K562 (cell line): ENCODE measurements at regions not wholly inside any gene's neighbourhood (a gene's known extent, or its start where the extent isn't known, plus 50 kb on each side); places are given as distances from the start of the nearest gene placed in this dataset.

Experiments used
- CBX1 ChIP-seq: sonication (generic); IDR thresholded peaks from 2 replicates; pipeline ENCODE4 v1.6.1; 2016; ENCODE audit warnings: antibody characterized with exemption, low read depth, mild to moderate bottlenecking
- CREB1 ChIP-seq, 2 experiments: sonication (generic) in 1 of 2; formaldehyde crosslinking in 1 of 2; IDR thresholded peaks; 2 replicates each; pipeline versions ENCODE4 v1.6.1 to v1.8.0; 2012 to 2022; ENCODE audit warnings: inconsistent platforms in 1 of 2, mild to moderate bottlenecking in 1 of 2, missing genetic modification reagents in 1 of 2, moderate library complexity in 1 of 2
- CTCFL ChIP-seq: IDR thresholded peaks from 2 replicates; pipeline ENCODE4 v1.6.1; 2011; ENCODE audit warnings: borderline replicate concordance, low read depth, mild to moderate bottlenecking, moderate library complexity, low read length; ENCODE audit not compliant: insufficient read depth, poor library complexity, severe bottlenecking
- ERF ChIP-seq: fragments of 450-650 bp; formaldehyde crosslinking; IDR thresholded peaks from 2 replicates; pipeline ENCODE4 v1.4.0; 2020; ENCODE audit warnings: mild to moderate bottlenecking, mixed read lengths
- ZNF644 ChIP-seq: fragments of 200-800 bp; sonication (Bioruptor generic); IDR thresholded peaks from 2 replicates; pipeline ENCODE4 v1.6.1; 2016; ENCODE audit warnings: low read depth, missing genetic modification characterization, missing compliant biosample characterization
- TF ChIP-seq, protein P1 (sequence below): fragments of 200-600 bp; sonication (generic); IDR thresholded peaks from one replicate; pipeline ENCODE4 v1.6.1; 2012; ENCODE audit warnings: mild to moderate bottlenecking, low read depth, low read length, inconsistent platforms

DNA sequence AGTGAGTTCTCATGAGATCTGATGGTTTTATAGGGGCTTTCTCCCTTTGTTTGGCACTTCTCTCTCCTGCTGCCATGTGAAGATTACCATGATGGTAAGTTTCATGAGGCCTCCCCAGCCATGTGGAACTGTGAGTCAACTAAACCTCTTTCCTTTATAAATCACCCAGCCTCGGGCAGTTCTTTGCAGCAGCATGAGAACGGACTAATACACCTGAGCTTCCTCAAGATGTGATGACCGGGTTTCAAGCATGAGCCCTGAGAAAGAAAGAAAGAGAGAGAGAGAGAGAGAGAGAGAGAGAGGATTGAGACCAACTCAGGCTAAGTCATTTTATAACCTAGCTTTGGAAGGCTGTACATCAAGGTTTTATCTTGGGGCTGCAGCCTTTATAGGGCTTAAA, 167.7 kb upstream of the SERPINE2 start (continued):
- TF ChIP-seq, protein P1, sequence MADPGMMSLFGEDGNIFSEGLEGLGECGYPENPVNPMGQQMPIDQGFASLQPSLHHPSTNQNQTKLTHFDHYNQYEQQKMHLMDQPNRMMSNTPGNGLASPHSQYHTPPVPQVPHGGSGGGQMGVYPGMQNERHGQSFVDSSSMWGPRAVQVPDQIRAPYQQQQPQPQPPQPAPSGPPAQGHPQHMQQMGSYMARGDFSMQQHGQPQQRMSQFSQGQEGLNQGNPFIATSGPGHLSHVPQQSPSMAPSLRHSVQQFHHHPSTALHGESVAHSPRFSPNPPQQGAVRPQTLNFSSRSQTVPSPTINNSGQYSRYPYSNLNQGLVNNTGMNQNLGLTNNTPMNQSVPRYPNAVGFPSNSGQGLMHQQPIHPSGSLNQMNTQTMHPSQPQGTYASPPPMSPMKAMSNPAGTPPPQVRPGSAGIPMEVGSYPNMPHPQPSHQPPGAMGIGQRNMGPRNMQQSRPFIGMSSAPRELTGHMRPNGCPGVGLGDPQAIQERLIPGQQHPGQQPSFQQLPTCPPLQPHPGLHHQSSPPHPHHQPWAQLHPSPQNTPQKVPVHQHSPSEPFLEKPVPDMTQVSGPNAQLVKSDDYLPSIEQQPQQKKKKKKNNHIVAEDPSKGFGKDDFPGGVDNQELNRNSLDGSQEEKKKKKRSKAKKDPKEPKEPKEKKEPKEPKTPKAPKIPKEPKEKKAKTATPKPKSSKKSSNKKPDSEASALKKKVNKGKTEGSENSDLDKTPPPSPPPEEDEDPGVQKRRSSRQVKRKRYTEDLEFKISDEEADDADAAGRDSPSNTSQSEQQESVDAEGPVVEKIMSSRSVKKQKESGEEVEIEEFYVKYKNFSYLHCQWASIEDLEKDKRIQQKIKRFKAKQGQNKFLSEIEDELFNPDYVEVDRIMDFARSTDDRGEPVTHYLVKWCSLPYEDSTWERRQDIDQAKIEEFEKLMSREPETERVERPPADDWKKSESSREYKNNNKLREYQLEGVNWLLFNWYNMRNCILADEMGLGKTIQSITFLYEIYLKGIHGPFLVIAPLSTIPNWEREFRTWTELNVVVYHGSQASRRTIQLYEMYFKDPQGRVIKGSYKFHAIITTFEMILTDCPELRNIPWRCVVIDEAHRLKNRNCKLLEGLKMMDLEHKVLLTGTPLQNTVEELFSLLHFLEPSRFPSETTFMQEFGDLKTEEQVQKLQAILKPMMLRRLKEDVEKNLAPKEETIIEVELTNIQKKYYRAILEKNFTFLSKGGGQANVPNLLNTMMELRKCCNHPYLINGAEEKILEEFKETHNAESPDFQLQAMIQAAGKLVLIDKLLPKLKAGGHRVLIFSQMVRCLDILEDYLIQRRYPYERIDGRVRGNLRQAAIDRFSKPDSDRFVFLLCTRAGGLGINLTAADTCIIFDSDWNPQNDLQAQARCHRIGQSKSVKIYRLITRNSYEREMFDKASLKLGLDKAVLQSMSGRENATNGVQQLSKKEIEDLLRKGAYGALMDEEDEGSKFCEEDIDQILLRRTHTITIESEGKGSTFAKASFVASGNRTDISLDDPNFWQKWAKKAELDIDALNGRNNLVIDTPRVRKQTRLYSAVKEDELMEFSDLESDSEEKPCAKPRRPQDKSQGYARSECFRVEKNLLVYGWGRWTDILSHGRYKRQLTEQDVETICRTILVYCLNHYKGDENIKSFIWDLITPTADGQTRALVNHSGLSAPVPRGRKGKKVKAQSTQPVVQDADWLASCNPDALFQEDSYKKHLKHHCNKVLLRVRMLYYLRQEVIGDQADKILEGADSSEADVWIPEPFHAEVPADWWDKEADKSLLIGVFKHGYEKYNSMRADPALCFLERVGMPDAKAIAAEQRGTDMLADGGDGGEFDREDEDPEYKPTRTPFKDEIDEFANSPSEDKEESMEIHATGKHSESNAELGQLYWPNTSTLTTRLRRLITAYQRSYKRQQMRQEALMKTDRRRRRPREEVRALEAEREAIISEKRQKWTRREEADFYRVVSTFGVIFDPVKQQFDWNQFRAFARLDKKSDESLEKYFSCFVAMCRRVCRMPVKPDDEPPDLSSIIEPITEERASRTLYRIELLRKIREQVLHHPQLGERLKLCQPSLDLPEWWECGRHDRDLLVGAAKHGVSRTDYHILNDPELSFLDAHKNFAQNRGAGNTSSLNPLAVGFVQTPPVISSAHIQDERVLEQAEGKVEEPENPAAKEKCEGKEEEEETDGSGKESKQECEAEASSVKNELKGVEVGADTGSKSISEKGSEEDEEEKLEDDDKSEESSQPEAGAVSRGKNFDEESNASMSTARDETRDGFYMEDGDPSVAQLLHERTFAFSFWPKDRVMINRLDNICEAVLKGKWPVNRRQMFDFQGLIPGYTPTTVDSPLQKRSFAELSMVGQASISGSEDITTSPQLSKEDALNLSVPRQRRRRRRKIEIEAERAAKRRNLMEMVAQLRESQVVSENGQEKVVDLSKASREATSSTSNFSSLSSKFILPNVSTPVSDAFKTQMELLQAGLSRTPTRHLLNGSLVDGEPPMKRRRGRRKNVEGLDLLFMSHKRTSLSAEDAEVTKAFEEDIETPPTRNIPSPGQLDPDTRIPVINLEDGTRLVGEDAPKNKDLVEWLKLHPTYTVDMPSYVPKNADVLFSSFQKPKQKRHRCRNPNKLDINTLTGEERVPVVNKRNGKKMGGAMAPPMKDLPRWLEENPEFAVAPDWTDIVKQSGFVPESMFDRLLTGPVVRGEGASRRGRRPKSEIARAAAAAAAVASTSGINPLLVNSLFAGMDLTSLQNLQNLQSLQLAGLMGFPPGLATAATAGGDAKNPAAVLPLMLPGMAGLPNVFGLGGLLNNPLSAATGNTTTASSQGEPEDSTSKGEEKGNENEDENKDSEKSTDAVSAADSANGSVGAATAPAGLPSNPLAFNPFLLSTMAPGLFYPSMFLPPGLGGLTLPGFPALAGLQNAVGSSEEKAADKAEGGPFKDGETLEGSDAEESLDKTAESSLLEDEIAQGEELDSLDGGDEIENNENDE = no peak
- no peak for TF ChIP-seq CREB1 (IDR thresholded peaks at IDR 0.05)
- TF ChIP-seq CREB1 (CRISPR knock-in tag; IDR thresholded peaks at IDR 0.05) = no peak
- TF ChIP-seq ERF (CRISPR knock-in tag) = no peak
- no peak for TF ChIP-seq CBX1
- no peak for TF ChIP-seq CTCFL
- no peak for TF ChIP-seq ZNF644
